GM23338 (cell line): ENCODE measurements at regions not wholly inside any gene's neighbourhood (a gene's known extent, or its start where the extent isn't known, plus 50 kb on each side); places are given as distances from the start of the nearest gene placed in this dataset.

Source experiments
- ATAC-seq: fragments of 200-7000 bp; cut with Tn5 transposase; 3 replicates; pipeline ENCODE4 v1.9.1; 2020
- DNase-seq: peaks from one replicate; pipeline ENCODE4 v3.0.0-alpha.2; 2015; ENCODE audit warnings: low spot score
- H2AFZ ChIP-seq: fragments of 200-600 bp; sonication (generic); 2 replicates; pipeline ENCODE4 v1.8.0; 2016; ENCODE audit warnings: antibody characterized with exemption, mild to moderate bottlenecking, moderate library complexity
- H3F3A ChIP-seq: fragments of 200-600 bp; sonication (generic); replicated peaks from 2 replicates; pipeline ENCODE4 v1.8.0; 2017; ENCODE audit warnings: antibody characterized with exemption, mixed run types, low read depth
- H3K27ac ChIP-seq: fragments of 200-600 bp; sonication (generic); 2 replicates; pipeline ENCODE4 v1.6.1; 2016; ENCODE audit warnings: low read depth
- H3K27me3 ChIP-seq: fragments of 200-600 bp; sonication (generic); 2 replicates; pipeline ENCODE4 v1.8.0; 2016; ENCODE audit warnings: mild to moderate bottlenecking, mixed run types, moderate library complexity; ENCODE audit not compliant: insufficient read depth
- H3K36me3 ChIP-seq: fragments of 200-600 bp; sonication (generic); 2 replicates; pipeline ENCODE4 v1.8.0; 2016; ENCODE audit warnings: mild to moderate bottlenecking; ENCODE audit not compliant: insufficient read depth
- H3K4me1 ChIP-seq: fragments of 200-600 bp; sonication (generic); 2 replicates; pipeline ENCODE4 v1.8.0; 2016; ENCODE audit warnings: mild to moderate bottlenecking, moderate library complexity; ENCODE audit not compliant: insufficient read depth
- H3K4me2 ChIP-seq: fragments of 200-600 bp; sonication (generic); 2 replicates; pipeline ENCODE4 v1.7.1; 2017; ENCODE audit warnings: mixed run types
- H3K4me3 ChIP-seq: fragments of 200-600 bp; sonication (generic); 2 replicates; pipeline ENCODE4 v1.6.1; 2016; ENCODE audit warnings: mixed run types
- H3K79me2 ChIP-seq: fragments of 200-600 bp; sonication (generic); replicated peaks from 2 replicates; pipeline ENCODE4 v1.8.0; 2017; ENCODE audit warnings: mild to moderate bottlenecking; ENCODE audit not compliant: insufficient read depth
- H3K9me2 ChIP-seq: fragments of 200-600 bp; sonication (generic); 2 replicates; pipeline ENCODE4 v1.8.0; 2017; ENCODE audit not compliant: insufficient read depth
- H4K20me1 ChIP-seq: fragments of 200-600 bp; sonication (generic); replicated peaks from 2 replicates; pipeline ENCODE4 v1.8.0; 2017; ENCODE audit warnings: mild to moderate bottlenecking; ENCODE audit not compliant: insufficient read depth
- H3K27ac Mint-ChIP-seq: 2 replicates; pipeline ENCODE4 v1.8.0; 2020; ENCODE audit warnings: inconsistent platforms, mild to moderate bottlenecking, moderate library complexity, mixed read lengths
- H3K27me3 Mint-ChIP-seq: 3 replicates; pipeline ENCODE4 v1.8.0; 2022; ENCODE audit warnings: low read depth, mild to moderate bottlenecking, moderate library complexity, mixed read lengths, inconsistent platforms; ENCODE audit not compliant: insufficient read depth, poor library complexity
- H3K36me3 Mint-ChIP-seq: 3 replicates; pipeline ENCODE4 v1.8.0; 2021; ENCODE audit warnings: low read depth, mild to moderate bottlenecking, inconsistent platforms, moderate library complexity, mixed read lengths
- H3K4me1 Mint-ChIP-seq: 3 replicates; pipeline ENCODE4 v1.8.0; 2020; ENCODE audit warnings: mild to moderate bottlenecking, inconsistent platforms, mixed read lengths
- H3K4me3 Mint-ChIP-seq: 3 replicates; pipeline ENCODE4 v1.8.0; 2021; ENCODE audit warnings: moderate library complexity, mild to moderate bottlenecking, inconsistent platforms, mixed read lengths
- H3K9me3 Mint-ChIP-seq: 3 replicates; pipeline ENCODE4 v1.8.0; 2020; ENCODE audit warnings: moderate library complexity, mild to moderate bottlenecking, inconsistent platforms, mixed read lengths
- CREB1 ChIP-seq: fragments of 250-450 bp; sonication (Bioruptor Pico); IDR thresholded peaks from 2 replicates; pipeline ENCODE4 v1.5.0; 2020; ENCODE audit warnings: low read depth, mild to moderate bottlenecking, moderate library complexity
- CTCF ChIP-seq, 2 experiments: fragments of 200-600 bp in 1 of 2; sonication (generic) in 1 of 2; conservative IDR thresholded peaks; 2 replicates each; pipeline versions ENCODE4 v1.5.1 to v1.6.1; 2016 to 2017; ENCODE audit warnings: antibody characterized with exemption in 2 of 2, low read depth in 2 of 2, mild to moderate bottlenecking in 2 of 2, moderate library complexity in 1 of 2
- ETS1 ChIP-seq: IDR thresholded peaks from 2 replicates; pipeline ENCODE4 v1.6.1; 2016; ENCODE audit warnings: antibody characterized with exemption
- EZH2 ChIP-seq: fragments of 200-600 bp; sonication (generic); IDR thresholded peaks from one replicate; pipeline ENCODE4 v1.8.0; 2017; ENCODE audit warnings: antibody characterized with exemption, mild to moderate bottlenecking, low read depth; ENCODE audit not compliant: unreplicated experiment
- JUNB ChIP-seq: IDR thresholded peaks from one replicate; pipeline ENCODE4 v1.6.1; 2016; ENCODE audit warnings: antibody characterized with exemption; ENCODE audit not compliant: unreplicated experiment
- POLR2AphosphoS5 ChIP-seq: IDR thresholded peaks from 2 replicates; pipeline ENCODE4 v1.6.1; 2016; ENCODE audit warnings: antibody characterized with exemption, low read depth
- REST ChIP-seq: IDR thresholded peaks from one replicate; pipeline ENCODE4 v1.6.1; 2018; ENCODE audit warnings: antibody characterized with exemption; ENCODE audit not compliant: unreplicated experiment
- ZNF331 ChIP-seq: fragments of 250-450 bp; sonication (Bioruptor Pico); IDR thresholded peaks from 2 replicates; pipeline ENCODE4 v1.5.0; 2020; ENCODE audit warnings: low read depth, mild to moderate bottlenecking, moderate library complexity

- no peak overlapping the region for H3K27ac ChIP-seq
- Mint-ChIP-seq H3K4me3 (no peak overlapping the region), H3K9me3 (peaks cover 14% of the 10 kb centered on the region), H3K36me3 (peaks cover 5% of the 10 kb centered on the region; the same call in 1 of the 3 replicates), H3K4me1 (no peaks in the 10 kb centered on the region), H3K27me3 (no peaks in the 10 kb centered on the region), H3K27ac (no peak overlapping the region)
- DNase-seq (no peak), ATAC-seq (no peak)
- TF ChIP-seq EZH2, result no peak
- no peaks in the 10 kb centered on the region for H3K4me1 ChIP-seq
- no peaks in the 10 kb centered on the region for H3K79me2 ChIP-seq
- H3K4me3 ChIP-seq, result no peak overlapping the region
- H4K20me1 ChIP-seq, result no peaks in the 10 kb centered on the region
- H3K36me3 ChIP-seq, result no peaks in the 10 kb centered on the region
- H3F3A ChIP-seq, result no peaks in the 10 kb centered on the region
- no peak overlapping the region for H3K4me2 ChIP-seq
- no peaks in the 10 kb centered on the region for H3K27me3 ChIP-seq
- no peak overlapping the region for H2AFZ ChIP-seq
- 0 out of 2 replicates have a peak, but pooled peaks cover 5% of the 10 kb centered on the region for H3K9me2 ChIP-seq
Measured at GRCh38 chr11:29075726-29076125, 941.1 kb downstream of the KCNA4 start.

GRCh38 chr11:29063630-29064361, 953.0 kb downstream of the KCNA4 start:
- no peaks in the 10 kb centered on the region for H3K4me1 ChIP-seq
- ATAC-seq, result no peak
- DNase-seq, result no peak
- no peaks in the 10 kb centered on the region for H3K4me1 Mint-ChIP-seq
- no peak overlapping the region for H3K27ac ChIP-seq
- H3F3A ChIP-seq, result no peaks in the 10 kb centered on the region
- no peaks in the 10 kb centered on the region for H3K79me2 ChIP-seq
- no peaks in the 10 kb centered on the region for H4K20me1 ChIP-seq
- no peak overlapping the region for H3K4me3 Mint-ChIP-seq
- no peaks in the 10 kb centered on the region for H3K36me3 ChIP-seq
- H3K27me3 ChIP-seq, result no peaks in the 10 kb centered on the region
- no peaks in the 10 kb centered on the region for H3K27me3 Mint-ChIP-seq
- H3K9me2 ChIP-seq, result no peaks in the 10 kb centered on the region
- H3K27ac Mint-ChIP-seq, result no peak overlapping the region
- no peak overlapping the region for H3K4me3 ChIP-seq
- no peaks in the 10 kb centered on the region for H3K9me3 Mint-ChIP-seq
- H3K36me3 Mint-ChIP-seq, result no peaks in the 10 kb centered on the region
- H2AFZ ChIP-seq, result no peak overlapping the region
- H3K4me2 ChIP-seq, result no peak overlapping the region
- TF ChIP-seq CTCF (conservative IDR thresholded peaks at IDR 0.05; ENCODE audit: low read depth in 2 of 2) (no peak), CREB1 (CRISPR knock-in tag) (no peak), JUNB (no peak), ETS1 (no peak), POLR2AphosphoS5 (no peak), REST (no peak), ZNF331 (CRISPR knock-in tag) (no peak), EZH2 (no peak)
